ENCODE measurements at regions not wholly inside any gene's neighbourhood (a gene's known extent, or its start where the extent isn't known, plus 50 kb on each side); places are given as distances from the start of the nearest gene placed in this dataset.
A peak's percentile ranks its signal among the peaks of the same experiment; 100 is the strongest.

DNA sequence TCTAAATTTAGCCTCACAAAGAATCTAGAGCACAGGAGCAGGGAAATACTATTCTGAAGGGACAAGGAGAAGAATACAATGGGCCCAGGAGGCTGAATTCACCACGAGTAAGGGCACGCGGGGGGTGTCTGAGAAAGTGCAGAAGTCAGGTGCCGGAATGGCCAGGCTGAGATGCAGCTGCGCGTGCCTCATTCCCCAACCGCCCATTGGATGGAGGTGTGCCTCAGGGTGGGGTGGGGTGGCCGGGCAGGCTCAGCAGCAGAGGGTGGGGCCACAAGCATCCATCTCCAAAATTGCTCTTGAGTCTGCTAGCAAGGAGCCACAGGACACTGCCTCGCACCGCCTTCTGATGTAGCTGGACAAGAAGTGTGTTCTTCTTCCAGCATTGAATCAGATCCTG, 387.0 kb downstream of the SHANK2 start:
- no peak overlapping the region for H3K27ac ChIP-seq (ENCODE audit: insufficient read length, low read depth, low read length)
- H3K4me2 ChIP-seq (ENCODE audit: insufficient read depth, insufficient read length, low read length), result no peak overlapping the region
- Mint-ChIP-seq H3K9me3 (no peaks in the 10 kb centered on the region), H3K36me3 (ENCODE audit: insufficient read depth in 1 of 3, low read depth in 3 of 3) (no peaks in the 10 kb centered on the region), H3K4me3 (no peak overlapping the region), H3K27me3 (ENCODE audit: low read depth) (peaks cover 3% of the 10 kb centered on the region; the same call in 1 of the 2 replicates), H3K4me1 (peaks cover 9 to 32% of the 10 kb centered on the region in 2 experiments), H3K27ac (peak overlapping the region in 1 of 3 experiments; percentile 66; a peak in 1 of 7 replicates)
- H2BK12ac ChIP-seq (ENCODE audit: insufficient read length, low read depth, low read length), result no peak overlapping the region
- H2BK5ac ChIP-seq (ENCODE audit: insufficient read length, low read length), result no peak overlapping the region
- TF ChIP-seq, protein P1, sequence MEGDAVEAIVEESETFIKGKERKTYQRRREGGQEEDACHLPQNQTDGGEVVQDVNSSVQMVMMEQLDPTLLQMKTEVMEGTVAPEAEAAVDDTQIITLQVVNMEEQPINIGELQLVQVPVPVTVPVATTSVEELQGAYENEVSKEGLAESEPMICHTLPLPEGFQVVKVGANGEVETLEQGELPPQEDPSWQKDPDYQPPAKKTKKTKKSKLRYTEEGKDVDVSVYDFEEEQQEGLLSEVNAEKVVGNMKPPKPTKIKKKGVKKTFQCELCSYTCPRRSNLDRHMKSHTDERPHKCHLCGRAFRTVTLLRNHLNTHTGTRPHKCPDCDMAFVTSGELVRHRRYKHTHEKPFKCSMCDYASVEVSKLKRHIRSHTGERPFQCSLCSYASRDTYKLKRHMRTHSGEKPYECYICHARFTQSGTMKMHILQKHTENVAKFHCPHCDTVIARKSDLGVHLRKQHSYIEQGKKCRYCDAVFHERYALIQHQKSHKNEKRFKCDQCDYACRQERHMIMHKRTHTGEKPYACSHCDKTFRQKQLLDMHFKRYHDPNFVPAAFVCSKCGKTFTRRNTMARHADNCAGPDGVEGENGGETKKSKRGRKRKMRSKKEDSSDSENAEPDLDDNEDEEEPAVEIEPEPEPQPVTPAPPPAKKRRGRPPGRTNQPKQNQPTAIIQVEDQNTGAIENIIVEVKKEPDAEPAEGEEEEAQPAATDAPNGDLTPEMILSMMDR (conservative IDR thresholded peaks at IDR 0.05), result no peak
- no peaks in the 10 kb centered on the region for H3K79me1 ChIP-seq (ENCODE audit: insufficient read depth, low read depth, low read length, poor library complexity, severe bottlenecking)
- WGBS (ENCODE audit: extremely low coverage, insufficient read length, low lambda C conversion rate), result no CpG with 5 or more reads among the region's 10 CpGs
- no peaks in the 10 kb centered on the region for H3K27me3 ChIP-seq (ENCODE audit: insufficient read depth, low read length)
- no peak overlapping the region for H3K9ac ChIP-seq (ENCODE audit: extremely low read depth, insufficient read length, low read length)
- no peak for DNase-seq
- H2AK5ac ChIP-seq (ENCODE audit: insufficient read length, low read length), result no peak overlapping the region
- H2BK20ac ChIP-seq (ENCODE audit: low read depth, low read length, poor library complexity, severe bottlenecking), result no peak overlapping the region
- no peaks in the 10 kb centered on the region for H3K9me3 ChIP-seq (ENCODE audit: control insufficient read depth, low read depth, low read length)
- H3K14ac ChIP-seq (ENCODE audit: insufficient read depth, low read length), result no peak overlapping the region
- no peak overlapping the region for H4K91ac ChIP-seq (ENCODE audit: insufficient read length, low read depth, low read length)
- H2BK15ac ChIP-seq (ENCODE audit: low read depth, low read length), result no peak overlapping the region
- H4K5ac ChIP-seq (ENCODE audit: insufficient read length, low read depth, low read length), result no peak overlapping the region
- H4K20me1 ChIP-seq (ENCODE audit: control insufficient read depth, insufficient read depth, insufficient read length), result no peaks in the 10 kb centered on the region
- no peak overlapping the region for H3K56ac ChIP-seq (ENCODE audit: insufficient read length, low read depth, low read length)
- no peak overlapping the region for H3K4ac ChIP-seq (ENCODE audit: low read depth, low read length)
- no peak overlapping the region for H2BK120ac ChIP-seq (ENCODE audit: low read depth, low read length, poor library complexity, severe bottlenecking)
- H2AFZ ChIP-seq (ENCODE audit: low read length), result no peak overlapping the region
- no peak overlapping the region for H3K23ac ChIP-seq (ENCODE audit: insufficient read length, low read depth, low read length)
- H3K23me2 ChIP-seq (ENCODE audit: insufficient read length, low read depth, low read length, poor library complexity, severe bottlenecking), result no peaks in the 10 kb centered on the region
- H4K8ac ChIP-seq (replicated peaks; ENCODE audit: insufficient read length, low read depth, low read length), result no peak overlapping the region
- H3K18ac ChIP-seq (ENCODE audit: insufficient read length, low read depth, low read length), result no peak overlapping the region
- no peaks in the 10 kb centered on the region for H3K79me2 ChIP-seq (ENCODE audit: insufficient read depth, low read length)
- H3K4me1 ChIP-seq (ENCODE audit: insufficient read depth, low read length), result no peaks in the 10 kb centered on the region
- no peak overlapping the region for H3T11ph ChIP-seq (ENCODE audit: low read length)
